Neuronal stem cell (in vitro differentiated cells): ENCODE measurements at regions not wholly inside any gene's neighbourhood (a gene's known extent, or its start where the extent isn't known, plus 50 kb on each side); places are given as distances from the start of the nearest gene placed in this dataset.

ENCODE experiments used
- DNase-seq: peaks from one replicate; pipeline ENCODE4 v3.0.0-alpha.2; 2013; ENCODE audit warnings: low spot score
- H2AFZ ChIP-seq: one replicate; pipeline ENCODE4 v1.6.1; 2013; ENCODE audit warnings: mild to moderate bottlenecking, low read length, inconsistent platforms
- H2AK5ac ChIP-seq: 2 replicates; pipeline ENCODE4 v1.6.1; 2013; ENCODE audit warnings: low read depth, mild to moderate bottlenecking, inconsistent platforms, low read length, moderate library complexity, mixed read lengths
- H2BK120ac ChIP-seq: 2 replicates; pipeline ENCODE4 v1.6.1; 2013; ENCODE audit warnings: low read depth, mild to moderate bottlenecking, inconsistent platforms, low read length, moderate library complexity, mixed read lengths
- H2BK12ac ChIP-seq: one replicate; pipeline ENCODE4 v1.6.1; 2013; ENCODE audit warnings: low read length, inconsistent platforms
- H2BK15ac ChIP-seq: 2 replicates; pipeline ENCODE4 v1.6.1; 2013; ENCODE audit warnings: mild to moderate bottlenecking, low read length, inconsistent platforms, mixed read lengths
- H2BK5ac ChIP-seq: one replicate; pipeline ENCODE4 v1.6.1; 2013; ENCODE audit warnings: inconsistent platforms, mild to moderate bottlenecking, low read length, moderate library complexity
- H3K14ac ChIP-seq: one replicate; pipeline ENCODE4 v1.6.1; 2013; ENCODE audit warnings: low read length, inconsistent platforms
- H3K18ac ChIP-seq: 2 replicates; pipeline ENCODE4 v1.6.1; 2013; ENCODE audit warnings: low read length, inconsistent platforms
- H3K23ac ChIP-seq: 2 replicates; pipeline ENCODE4 v1.6.1; 2013; ENCODE audit warnings: low read depth, mild to moderate bottlenecking, mixed read lengths, low read length, inconsistent platforms; ENCODE audit not compliant: poor library complexity
- H3K27ac ChIP-seq: replicated peaks from 3 replicates; pipeline ENCODE4 v1.5.1; 2013; ENCODE audit warnings: low read length, inconsistent platforms
- H3K27me3 ChIP-seq, 3 experiments: 2 replicates each; pipeline ENCODE4 v1.6.1; 2013; ENCODE audit warnings: low read length in 3 of 3, mild to moderate bottlenecking in 2 of 3, inconsistent platforms in 1 of 3, low read depth in 1 of 3, mixed read lengths in 1 of 3, moderate library complexity in 1 of 3; ENCODE audit not compliant: control insufficient read depth in 3 of 3, insufficient read depth in 3 of 3
- H3K36me3 ChIP-seq, 2 donors: replicated peaks in 1 of 2; 2 replicates each; pipeline ENCODE4 v1.6.1; 2013; ENCODE audit warnings: low read length in 2 of 2; ENCODE audit not compliant: control insufficient read depth in 2 of 2, insufficient read depth in 2 of 2
- H3K4ac ChIP-seq: 2 replicates; pipeline ENCODE4 v1.6.1; 2013; ENCODE audit warnings: inconsistent platforms, mild to moderate bottlenecking, low read length, moderate library complexity
- H3K4me1 ChIP-seq, 2 donors: 1 replicate in 1 of 2; 2 replicates in 1 of 2; pipeline ENCODE4 v1.6.1; 2013; ENCODE audit warnings: low read length in 2 of 2, low read depth in 1 of 2; ENCODE audit not compliant: control insufficient read depth in 2 of 2, insufficient read depth in 1 of 2
- H3K4me2 ChIP-seq: one replicate; pipeline ENCODE4 v1.6.1; 2013; ENCODE audit warnings: mild to moderate bottlenecking, low read length, inconsistent platforms; ENCODE audit not compliant: insufficient read depth, poor library complexity, severe bottlenecking
- H3K4me3 ChIP-seq, 2 donors: 2 replicates each; pipeline ENCODE4 v1.5.1; 2013; ENCODE audit warnings: low read length in 2 of 2, mild to moderate bottlenecking in 2 of 2, inconsistent platforms in 1 of 2, moderate library complexity in 1 of 2
- H3K79me1 ChIP-seq: one replicate; pipeline ENCODE4 v1.6.1; 2013; ENCODE audit warnings: low read depth, mild to moderate bottlenecking, inconsistent platforms, low read length, moderate library complexity
- H3K9ac ChIP-seq: one replicate; pipeline ENCODE4 v1.6.1; 2013; ENCODE audit warnings: mild to moderate bottlenecking, low read depth, low read length, inconsistent platforms; ENCODE audit not compliant: poor library complexity
- H3K9me3 ChIP-seq, 2 donors: replicated peaks in 1 of 2; 2 replicates each; pipeline versions ENCODE3 to v1.6.1; 2013; ENCODE audit warnings: low read length in 2 of 2, mild to moderate bottlenecking in 2 of 2, inconsistent platforms in 1 of 2, low read depth in 1 of 2, mixed read lengths in 1 of 2, moderate library complexity in 1 of 2; ENCODE audit not compliant: control insufficient read depth in 2 of 2, insufficient read depth in 1 of 2
- H4K8ac ChIP-seq: one replicate; pipeline ENCODE4 v1.6.1; 2013; ENCODE audit warnings: low read depth, mild to moderate bottlenecking, inconsistent platforms, low read length, moderate library complexity
- H4K91ac ChIP-seq: one replicate; pipeline ENCODE4 v1.6.1; 2013; ENCODE audit warnings: low read length, low read depth, mild to moderate bottlenecking, inconsistent platforms; ENCODE audit not compliant: poor library complexity
- WGBS, 2 donors: extraction: QIAGEN DNeasy Blood & Tissue Kit; methylation state at CpG; one replicate each; pipeline ENCODE4 v1.1.7; 2013; ENCODE audit warnings: missing lambda C conversion rate in 2 of 2, mixed read lengths in 1 of 2; ENCODE audit not compliant: insufficient read length in 2 of 2, insufficient replicate concordance in 1 of 2; ENCODE audit errors: extremely low coverage in 2 of 2; 5-methylcytosine and 5-hydroxymethylcytosine counted together

DNA sequence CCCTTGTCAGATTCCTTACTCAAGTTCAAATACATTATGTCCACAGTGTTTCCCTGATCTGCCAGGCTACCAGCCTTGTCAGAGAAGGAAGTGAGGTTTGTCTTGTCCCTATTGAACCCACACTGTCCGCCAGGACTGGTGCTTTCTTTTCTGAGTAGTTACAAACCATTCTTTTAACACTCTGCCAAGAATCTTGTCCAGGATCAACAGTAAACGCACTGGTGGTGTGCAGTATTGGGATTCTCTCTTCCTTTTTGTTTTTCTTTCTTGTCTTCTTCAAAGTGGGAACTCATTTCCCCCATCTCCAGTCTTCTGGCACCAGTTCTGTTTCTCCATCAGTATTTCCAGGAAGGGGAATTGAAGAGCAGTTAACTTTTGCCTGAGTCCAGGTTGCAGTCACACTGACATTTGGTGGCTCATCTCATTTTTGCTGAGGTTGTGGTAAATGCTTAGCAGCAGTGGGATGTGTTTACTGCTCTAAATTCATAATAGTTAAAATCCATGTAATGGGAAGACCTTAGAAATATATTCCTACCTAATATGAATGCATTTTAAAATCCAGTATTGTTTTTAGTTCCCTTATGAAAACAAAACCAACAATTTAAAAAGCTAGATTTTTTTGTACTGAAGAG lies 295.3 kb downstream of the PRL start:
- H2BK5ac ChIP-seq: no peak overlapping the region
- no peak overlapping the region for H2BK120ac ChIP-seq
- H4K91ac ChIP-seq: no peak overlapping the region
- no CpG with 5 or more reads among the region's 2 CpGs for WGBS, 2 donors
- H2AK5ac ChIP-seq: no peak overlapping the region
- no peak overlapping the region for H3K4me2 ChIP-seq
- H4K8ac ChIP-seq: no peak overlapping the region
- no peak overlapping the region for H2BK12ac ChIP-seq
- no peak overlapping the region for H2AFZ ChIP-seq
- H3K27me3 ChIP-seq: no peaks in the 10 kb centered on the region
- no peaks in the 10 kb centered on the region for H3K79me1 ChIP-seq
- no peak overlapping the region for H3K27ac ChIP-seq
- H3K23ac ChIP-seq: no peak overlapping the region
- no peak overlapping the region for H3K14ac ChIP-seq
- no peak for DNase-seq
- no peak overlapping the region for H3K18ac ChIP-seq
- no peak overlapping the region for H2BK15ac ChIP-seq
- no peak overlapping the region for H3K4ac ChIP-seq
- H3K4me3 ChIP-seq: no peak overlapping the region
- H3K4me1 ChIP-seq: peaks cover under 1 to 15% of the 10 kb centered on the region in 2 donors
- H3K9me3 ChIP-seq: peaks cover 0 to 7% of the 10 kb centered on the region in 2 donors
- peaks cover 2 to 5% of the 10 kb centered on the region in 2 donors for H3K36me3 ChIP-seq
- H3K9ac ChIP-seq: no peak overlapping the region

DNA sequence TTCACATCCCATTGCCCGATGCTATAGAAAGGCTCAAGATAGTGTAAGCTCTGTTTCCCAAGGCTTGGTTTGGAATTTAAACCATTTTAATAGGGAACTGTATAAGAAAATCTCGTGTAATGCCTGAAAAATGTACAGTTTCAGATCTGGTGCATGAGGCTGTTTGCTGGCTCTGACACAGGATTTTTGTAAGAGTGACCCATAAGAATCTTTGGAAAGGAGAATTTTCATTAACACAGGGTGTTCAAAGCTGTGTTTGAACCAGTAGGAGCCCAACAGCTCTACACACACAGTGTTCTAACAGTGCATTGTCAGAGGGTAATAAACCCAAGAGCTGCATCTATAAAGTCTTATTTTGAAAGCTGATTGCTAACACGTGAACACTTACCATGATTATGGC lies 293.5 kb downstream of the PRL start:
- peaks cover 0 to 2% of the 10 kb centered on the region in 2 donors for H3K4me1 ChIP-seq
- H3K9ac ChIP-seq: no peak overlapping the region
- H2BK5ac ChIP-seq: no peak overlapping the region
- H3K9me3 ChIP-seq: peaks cover 0 to 10% of the 10 kb centered on the region in 2 donors
- H3K4ac ChIP-seq: no peak overlapping the region
- H2BK12ac ChIP-seq: no peak overlapping the region
- H3K27ac ChIP-seq: no peak overlapping the region
- no peak overlapping the region for H3K23ac ChIP-seq
- H3K79me1 ChIP-seq: no peaks in the 10 kb centered on the region
- peaks cover 2 to 5% of the 10 kb centered on the region in 2 donors for H3K36me3 ChIP-seq
- no peak overlapping the region for H3K4me2 ChIP-seq
- no peak overlapping the region for H2AK5ac ChIP-seq
- no peaks in the 10 kb centered on the region for H3K27me3 ChIP-seq
- H2BK15ac ChIP-seq: no peak overlapping the region
- H4K8ac ChIP-seq: no peak overlapping the region
- no peak for DNase-seq
- no peak overlapping the region for H3K14ac ChIP-seq
- WGBS, 2 donors: no CpG with 5 or more reads among the region's 3 CpGs
- H4K91ac ChIP-seq: no peak overlapping the region
- H2BK120ac ChIP-seq: no peak overlapping the region
- no peak overlapping the region for H2AFZ ChIP-seq
- H3K4me3 ChIP-seq: no peak overlapping the region
- H3K18ac ChIP-seq: no peak overlapping the region

DNA sequence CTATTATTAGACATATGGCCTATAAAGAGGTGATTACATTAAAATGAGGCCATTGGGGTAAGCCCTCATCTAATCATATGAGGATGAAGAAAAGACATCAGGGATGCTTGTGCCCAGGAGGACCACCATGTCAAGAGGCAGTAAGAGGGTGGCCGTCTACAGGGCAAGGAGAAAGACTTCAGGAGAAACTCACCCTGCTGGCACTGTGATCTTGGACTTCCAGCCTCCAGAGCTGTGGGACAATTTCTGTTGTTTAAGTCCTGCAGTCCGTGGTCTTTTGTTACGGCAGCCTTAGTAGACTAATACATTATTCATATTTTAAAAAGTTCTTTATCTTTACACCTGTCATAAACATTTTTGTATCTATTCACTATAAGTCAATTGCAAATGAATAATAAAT lies 290.0 kb downstream of the PRL start:
- H3K23ac ChIP-seq: no peak overlapping the region
- H3K4me1 ChIP-seq: peaks cover 0 to 2% of the 10 kb centered on the region in 2 donors
- H3K4me3 ChIP-seq: no peak overlapping the region
- no peak overlapping the region for H2BK12ac ChIP-seq
- H4K8ac ChIP-seq: no peak overlapping the region
- no peak for DNase-seq
- no peak overlapping the region for H2BK5ac ChIP-seq
- H3K4me2 ChIP-seq: no peak overlapping the region
- H2BK120ac ChIP-seq: no peak overlapping the region
- H3K36me3 ChIP-seq: peaks cover 0 to 2% of the 10 kb centered on the region in 2 donors
- H3K27me3 ChIP-seq: peaks cover 0 to 2% (median 0%) of the 10 kb centered on the region in 3 experiments
- H3K9me3 ChIP-seq: peaks cover 0 to 10% of the 10 kb centered on the region in 2 donors
- no peak overlapping the region for H2AK5ac ChIP-seq
- H3K79me1 ChIP-seq: no peaks in the 10 kb centered on the region
- H3K14ac ChIP-seq: no peak overlapping the region
- H2BK15ac ChIP-seq: no peak overlapping the region
- no peak overlapping the region for H2AFZ ChIP-seq
- H4K91ac ChIP-seq: no peak overlapping the region
- H3K18ac ChIP-seq: no peak overlapping the region
- H3K4ac ChIP-seq: no peak overlapping the region
- H3K9ac ChIP-seq: no peak overlapping the region
- no peak overlapping the region for H3K27ac ChIP-seq
- no CpG with 5 or more reads among the region's 3 CpGs for WGBS, 2 donors

DNA sequence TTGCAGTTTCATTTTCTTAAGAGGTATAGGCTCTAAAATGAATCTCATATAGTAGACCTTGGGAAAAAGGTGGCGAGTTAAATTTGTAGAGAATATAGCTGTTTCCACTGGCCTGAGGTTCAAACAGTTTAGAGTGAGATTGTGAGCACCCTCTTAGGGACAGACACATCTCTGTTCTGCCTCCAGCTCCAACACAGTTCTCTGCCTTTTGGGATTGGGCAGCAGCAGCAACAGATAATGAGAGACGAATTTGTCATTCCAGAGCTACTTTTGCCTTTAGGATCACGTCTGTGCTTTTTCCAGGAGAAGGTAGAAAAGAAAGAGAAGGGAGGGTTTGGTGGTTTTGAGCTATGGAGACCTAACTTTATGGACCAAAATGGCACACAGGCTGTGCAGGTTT lies 289.4 kb downstream of the PRL start:
- DNase-seq: no peak
- no peak overlapping the region for H3K4ac ChIP-seq
- H2BK15ac ChIP-seq: no peak overlapping the region
- H3K23ac ChIP-seq: no peak overlapping the region
- peaks cover 0 to 2% of the 10 kb centered on the region in 2 donors for H3K4me1 ChIP-seq
- no peak overlapping the region for H4K8ac ChIP-seq
- H3K4me3 ChIP-seq: no peak overlapping the region
- peaks cover 0 to 10% of the 10 kb centered on the region in 2 donors for H3K9me3 ChIP-seq
- peaks cover 0 to 2% of the 10 kb centered on the region in 2 donors for H3K36me3 ChIP-seq
- H2AK5ac ChIP-seq: no peak overlapping the region
- H3K27ac ChIP-seq: no peak overlapping the region
- no peak overlapping the region for H3K4me2 ChIP-seq
- H2AFZ ChIP-seq: no peak overlapping the region
- no peak overlapping the region for H4K91ac ChIP-seq
- no peaks in the 10 kb centered on the region for H3K79me1 ChIP-seq
- WGBS, 2 donors: no CpG with 5 or more reads among the region's 3 CpGs
- H3K9ac ChIP-seq: no peak overlapping the region
- H2BK5ac ChIP-seq: no peak overlapping the region
- H3K14ac ChIP-seq: no peak overlapping the region
- no peak overlapping the region for H2BK12ac ChIP-seq
- no peak overlapping the region for H3K18ac ChIP-seq
- no peak overlapping the region for H2BK120ac ChIP-seq
- peaks cover 0 to 2% (median 0%) of the 10 kb centered on the region in 3 experiments for H3K27me3 ChIP-seq
